Left cardiac atrium (tissue), 4 donors: ENCODE measurements at regions not wholly inside any gene's neighbourhood (a gene's known extent, or its start where the extent isn't known, plus 50 kb on each side); places are given as distances from the start of the nearest gene placed in this dataset.
"Not testable (repeated sequence)": the region's sequence is repeated elsewhere in the genome, so short reads cannot be mapped to it uniquely, and the experiment has no call there.

Experiments used
- ATAC-seq, 2 donors: fragments of 200-7000 bp; cut with Tn5 transposase; one replicate each; pipeline ENCODE4 v1.9.1; 2020; ENCODE audit warnings: mild to moderate bottlenecking in 2 of 2, moderate library complexity in 2 of 2
- DNase-seq: peaks from one replicate; pipeline ENCODE4 v3.0.0-alpha.2; 2020
- intact Hi-C, 2 donors: fragments of 100-400 bp; cut with DNase I; formaldehyde crosslinking; loops; one replicate each; pipeline versions ENCODE4 v1.14.1 to v1.15.1; 2022 to 2023
- donor health status: DM: no; HTN: yes; CAD: no.
- donor health status: DM: no; HTN: yes; CAD: no; lungs with severe emphysema.
- donor health status: DM: yes; HTN: yes; CAD: no.
- donor health status: Dilated cardiomyopathy.

DNA sequence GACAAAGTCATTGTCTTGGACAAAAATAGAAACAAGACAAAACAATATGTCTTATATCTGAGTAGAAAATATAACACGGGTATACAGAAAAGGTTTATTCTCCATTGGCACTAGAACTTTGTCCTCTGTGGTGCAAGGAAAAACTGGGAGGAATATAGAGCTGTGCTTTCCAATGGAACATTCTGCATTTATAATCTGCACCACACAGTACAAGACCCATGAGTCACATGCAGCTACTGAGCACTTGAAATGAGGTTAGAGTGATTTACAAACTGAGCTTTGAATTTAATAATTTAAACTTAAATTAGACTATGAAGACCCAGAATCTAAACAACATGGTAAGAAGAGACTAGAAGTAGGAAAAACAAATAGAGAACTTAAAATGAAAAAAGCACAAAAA, 86.1 kb downstream of the RAP2A start:
- intact Hi-C loops = no loop called here
- no peak for ATAC-seq
- DNase-seq = no peak

DNA sequence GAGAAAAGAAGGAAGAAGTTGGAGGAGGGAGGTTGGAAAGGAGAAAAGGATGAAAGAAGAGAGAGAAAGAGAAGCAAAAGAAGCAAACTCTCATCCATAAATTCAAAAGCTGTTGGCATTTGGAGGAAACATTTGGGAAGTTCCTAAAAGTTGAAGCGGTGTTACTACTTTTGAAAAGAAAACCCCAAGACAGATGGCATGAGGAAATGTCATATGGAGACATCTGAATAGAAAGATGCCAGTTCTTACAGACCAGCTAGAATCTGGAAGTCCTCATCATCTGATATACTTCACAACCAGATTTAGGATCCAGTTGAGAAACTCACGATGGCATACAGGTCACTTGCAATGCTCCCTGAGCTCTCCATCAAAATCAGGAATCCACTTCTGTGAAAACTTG, 86.9 kb downstream of the RAP2A start:
- DNase-seq (no peak), ATAC-seq (no peak)
- intact Hi-C loops = no loop called here

DNA sequence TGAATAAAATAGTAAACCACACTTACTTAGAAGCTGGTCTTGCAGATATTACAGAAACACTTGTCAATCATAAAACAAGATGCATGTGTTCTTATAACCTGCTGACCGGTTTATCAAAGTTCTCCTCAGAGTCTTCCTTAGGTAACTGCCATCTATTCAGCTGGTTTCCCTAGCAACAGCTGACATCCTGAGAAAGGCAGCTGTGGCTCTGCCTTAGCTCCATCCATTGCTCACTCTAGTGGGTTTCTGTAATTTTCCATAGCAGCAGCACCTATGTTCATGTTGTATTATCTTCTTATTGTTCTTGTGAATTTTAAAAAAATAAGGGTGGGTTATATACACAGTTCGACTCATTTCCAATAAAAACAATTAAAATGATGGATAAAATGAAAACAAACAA, 87.8 kb downstream of the RAP2A start:
- no peak for DNase-seq
- no peak for ATAC-seq
- intact Hi-C loops = no loop called here

DNA sequence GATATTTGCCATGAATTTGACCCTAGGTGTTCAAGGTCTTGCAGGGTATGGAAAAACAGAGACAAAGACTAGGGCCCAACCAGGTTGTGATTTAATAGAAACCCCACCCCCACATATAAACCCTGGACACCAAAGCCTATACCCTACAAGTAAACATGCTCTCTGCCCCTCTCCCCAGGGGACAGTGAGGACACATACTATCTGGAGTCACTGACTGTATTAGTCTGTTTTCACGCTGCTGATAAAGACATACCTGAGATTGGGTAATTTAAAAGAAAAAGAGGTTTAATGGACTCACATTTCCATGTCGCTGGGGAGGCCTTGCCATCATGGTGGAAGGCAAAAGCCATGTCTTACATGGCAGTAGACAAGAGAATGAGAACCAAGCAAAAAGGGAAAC, 88.3 kb downstream of the RAP2A start:
- DNase-seq (no peak), ATAC-seq (no peak)
- intact Hi-C loops = no loop called here

DNA sequence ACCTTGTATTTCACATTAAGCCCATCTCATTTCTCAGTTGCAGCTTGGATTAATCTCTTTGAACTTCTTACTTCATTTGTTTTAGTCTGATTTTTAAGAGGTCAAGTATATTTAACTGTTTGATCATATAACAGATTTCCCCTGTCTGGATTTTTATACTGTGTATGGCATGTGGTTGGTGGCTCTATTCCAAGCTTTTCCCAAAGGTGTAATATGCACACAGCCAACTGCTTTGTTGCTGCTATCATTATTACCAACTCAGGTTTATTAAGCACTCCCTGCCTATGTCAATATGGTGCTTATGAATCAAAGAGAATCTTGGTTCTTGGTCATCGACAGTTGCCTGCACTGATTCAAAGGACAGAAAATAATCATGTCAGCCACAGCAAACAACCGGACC, 92.6 kb downstream of the RAP2A start:
- intact Hi-C loops = no loop called here
- ATAC-seq (no peak), DNase-seq (no peak)

DNA sequence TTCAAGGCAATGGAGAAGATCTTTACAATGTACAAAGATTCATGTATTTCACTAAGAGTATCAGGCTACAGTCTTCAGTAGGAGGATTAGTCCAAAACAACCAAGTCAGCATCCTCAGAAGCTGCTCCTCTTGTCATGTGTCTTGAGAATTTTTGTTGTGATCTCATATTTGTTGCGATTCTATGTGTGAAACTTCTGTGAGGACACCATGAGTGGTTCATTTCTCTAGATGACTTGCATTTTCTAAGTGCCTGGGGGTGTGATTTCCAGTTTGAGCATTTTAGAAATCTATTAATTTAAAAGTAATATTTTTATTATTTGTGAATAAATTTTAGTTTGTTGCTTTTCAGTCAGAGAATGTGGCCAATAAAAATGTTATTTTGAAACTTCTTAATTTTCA, 94.5 kb downstream of the RAP2A start:
- no peak for DNase-seq
- ATAC-seq = no peak
- intact Hi-C loops = no loop called here

DNA sequence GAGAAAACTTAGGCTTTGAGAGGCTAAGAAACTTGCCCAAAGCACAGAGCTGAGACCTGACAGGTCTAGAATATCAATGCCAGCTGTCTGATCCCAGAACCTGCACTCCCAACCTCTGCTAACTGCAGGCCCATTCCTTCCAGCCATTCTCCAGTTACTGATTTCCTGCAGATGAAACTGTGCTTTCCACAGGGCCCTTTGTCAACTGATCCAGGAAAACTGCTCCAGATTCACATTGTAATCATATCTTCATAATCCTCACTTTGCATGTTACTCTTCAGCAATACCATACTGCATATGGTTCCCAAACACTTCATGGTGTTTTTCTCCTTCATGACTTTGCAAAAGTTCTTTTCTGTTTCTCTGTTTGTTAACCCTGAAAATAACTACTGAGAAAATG, 100.6 kb downstream of the RAP2A start:
- ATAC-seq (no peak), DNase-seq (no peak)
- intact Hi-C loops = no loop called here

DNA sequence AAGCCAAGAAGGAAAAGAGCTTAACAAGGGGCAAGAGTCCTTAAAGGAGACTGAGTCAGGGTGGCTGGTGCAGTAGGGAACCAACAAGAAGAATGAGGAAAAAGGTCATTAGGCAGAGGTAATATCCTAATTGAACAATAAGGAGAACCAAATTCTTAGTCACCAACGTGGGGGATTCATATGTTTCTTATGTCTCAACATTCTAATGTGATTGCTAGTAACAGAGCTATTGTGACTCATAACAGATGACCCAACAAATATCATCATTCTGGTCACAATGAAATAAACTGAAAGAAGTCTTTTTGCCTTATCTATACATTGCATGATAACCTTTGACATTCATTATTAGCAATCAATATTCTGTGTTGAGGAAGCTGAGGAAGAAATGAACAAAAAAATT, 101.6 kb downstream of the RAP2A start:
- DNase-seq = no peak
- ATAC-seq = no peak
- intact Hi-C loops = no loop called here

DNA sequence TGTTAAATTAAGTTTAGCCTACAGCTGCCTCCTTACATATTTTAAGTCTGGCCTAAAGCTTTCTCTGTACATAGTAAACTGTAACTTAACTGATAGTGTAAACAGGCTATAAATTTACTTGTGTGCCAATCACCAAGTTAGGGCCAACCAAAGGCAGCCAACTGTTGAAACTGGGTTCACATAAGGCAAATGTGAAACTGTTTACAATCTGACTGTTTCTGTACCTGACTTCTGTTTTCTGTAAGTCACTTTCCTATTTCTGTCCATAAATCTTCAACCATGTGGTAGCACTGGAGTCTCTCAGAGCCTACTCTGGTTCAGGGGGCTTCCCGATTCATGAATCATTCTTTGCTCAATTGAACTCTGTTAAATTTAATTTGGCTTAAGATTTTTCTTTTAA, 103.1 kb downstream of the RAP2A start:
- DNase-seq (no peak), ATAC-seq (no peak)
- intact Hi-C loops = no loop called here

DNA sequence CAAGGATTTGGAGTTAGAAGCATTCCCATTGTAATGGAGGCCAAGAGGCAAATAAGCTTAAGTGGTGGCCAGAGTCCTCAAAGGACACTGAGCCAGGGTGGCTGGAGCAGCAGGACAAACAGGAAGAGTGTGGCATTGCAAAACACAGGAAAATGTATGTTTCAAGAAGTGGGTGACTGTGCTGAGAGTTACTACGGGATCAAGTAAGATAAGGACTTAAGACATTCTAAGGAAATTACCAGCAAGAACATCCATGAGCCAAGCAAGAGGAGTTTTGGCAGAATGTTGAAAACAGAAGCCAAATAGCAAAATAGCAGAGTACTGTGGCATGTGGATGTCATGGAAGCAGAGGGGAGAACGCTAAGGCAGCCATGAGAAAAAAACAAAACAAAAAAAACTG, 104.2 kb downstream of the RAP2A start:
- ATAC-seq (peak in 1 of 2 donors; percentile 44), DNase-seq (no peak)
- intact Hi-C loops = no loop called here

DNA sequence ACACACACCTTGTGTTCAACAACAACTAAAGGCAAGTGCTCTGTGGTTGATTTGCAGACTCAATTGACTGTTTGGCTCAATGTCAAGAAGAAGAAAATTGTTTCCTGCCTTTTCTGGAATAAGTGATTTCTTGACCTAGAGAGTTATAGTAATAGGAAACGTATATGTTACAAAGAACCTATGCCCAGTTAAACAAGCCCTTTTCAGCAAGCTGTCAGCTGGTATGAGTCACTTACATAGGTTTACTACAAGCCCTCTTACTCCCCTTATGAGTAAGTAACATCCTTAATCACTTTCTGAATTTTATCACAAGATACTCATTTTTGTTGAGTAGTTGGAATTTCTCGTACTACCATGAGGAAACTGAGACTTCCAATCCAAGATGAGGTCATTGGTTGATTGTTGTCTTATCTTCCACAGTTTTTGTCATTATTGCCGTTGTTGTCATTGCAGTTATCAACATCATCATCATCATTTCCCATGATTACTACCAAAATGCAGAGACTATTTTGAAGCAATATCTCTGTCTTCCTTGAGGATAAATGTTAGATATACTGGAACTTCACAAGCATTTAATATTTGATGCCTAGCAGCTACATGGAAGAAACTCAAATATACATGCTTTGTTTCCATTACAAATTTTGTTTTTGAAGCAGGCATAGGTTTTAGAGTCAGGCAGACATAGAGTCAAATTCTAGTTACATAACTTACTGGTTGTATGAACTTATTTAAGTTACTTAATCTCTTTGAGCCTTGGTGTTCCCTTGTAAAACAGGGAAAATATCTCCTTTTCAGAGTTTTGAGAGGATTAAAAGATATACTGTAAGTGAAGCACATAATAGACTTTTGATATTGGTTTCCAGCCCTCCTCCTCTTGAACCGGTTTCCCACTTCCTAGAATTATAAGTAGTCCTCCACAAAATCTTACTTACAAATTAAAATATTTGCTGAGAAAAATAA, 106.0 kb downstream of the RAP2A start:
- no peak for ATAC-seq
- intact Hi-C loops = no loop called here
- no peak for DNase-seq

DNA sequence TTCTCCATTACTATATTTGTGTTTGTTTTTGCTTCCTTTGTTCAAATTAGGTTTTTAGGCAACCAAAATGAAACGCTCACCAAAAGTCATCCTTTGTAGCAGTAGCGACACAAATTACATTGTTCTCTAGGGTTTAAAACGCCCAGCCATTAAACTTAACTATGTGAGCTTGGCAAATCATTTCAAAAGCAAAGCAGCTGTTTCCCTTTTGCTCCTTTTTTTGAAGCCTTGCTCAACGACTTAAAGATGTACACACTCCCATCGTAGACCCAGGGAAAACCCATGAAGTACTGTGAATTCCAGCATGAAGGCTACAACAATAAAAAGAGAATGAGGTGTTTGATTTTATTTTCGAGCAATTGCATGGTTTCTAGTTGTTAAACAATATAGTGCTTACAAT, 106.7 kb downstream of the RAP2A start:
- intact Hi-C loops = no loop called here
- DNase-seq (no peak), ATAC-seq (no peak)

DNA sequence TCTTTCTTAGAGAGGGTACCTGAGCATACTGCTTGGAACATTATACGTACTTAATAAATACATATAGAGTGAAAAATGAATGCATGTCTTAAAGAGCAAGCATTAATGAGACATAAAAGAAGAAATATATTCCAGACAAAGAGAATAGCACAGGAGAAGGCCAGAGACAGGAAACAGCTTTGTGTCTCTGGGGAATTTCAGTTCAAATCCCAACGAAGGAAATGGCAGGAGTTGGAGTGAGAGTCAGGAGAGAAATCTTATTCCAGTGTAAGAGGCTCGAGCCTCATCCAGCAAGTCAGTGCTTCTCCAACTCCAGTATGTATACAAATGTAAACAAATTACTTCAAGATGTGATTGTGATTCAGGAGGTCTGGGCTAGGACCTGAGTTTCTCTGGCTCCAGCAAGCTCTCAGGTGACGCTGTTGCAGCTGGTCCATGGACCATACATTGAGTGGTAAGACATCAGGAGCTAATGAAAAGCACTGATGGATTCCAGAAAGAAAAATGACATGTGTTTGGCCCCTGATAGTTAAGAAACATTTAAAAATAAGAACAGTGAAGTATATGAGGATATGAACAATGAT, 108.2 kb downstream of the RAP2A start:
- ATAC-seq (no peak), DNase-seq (no peak)
- intact Hi-C loops = no loop called here

DNA sequence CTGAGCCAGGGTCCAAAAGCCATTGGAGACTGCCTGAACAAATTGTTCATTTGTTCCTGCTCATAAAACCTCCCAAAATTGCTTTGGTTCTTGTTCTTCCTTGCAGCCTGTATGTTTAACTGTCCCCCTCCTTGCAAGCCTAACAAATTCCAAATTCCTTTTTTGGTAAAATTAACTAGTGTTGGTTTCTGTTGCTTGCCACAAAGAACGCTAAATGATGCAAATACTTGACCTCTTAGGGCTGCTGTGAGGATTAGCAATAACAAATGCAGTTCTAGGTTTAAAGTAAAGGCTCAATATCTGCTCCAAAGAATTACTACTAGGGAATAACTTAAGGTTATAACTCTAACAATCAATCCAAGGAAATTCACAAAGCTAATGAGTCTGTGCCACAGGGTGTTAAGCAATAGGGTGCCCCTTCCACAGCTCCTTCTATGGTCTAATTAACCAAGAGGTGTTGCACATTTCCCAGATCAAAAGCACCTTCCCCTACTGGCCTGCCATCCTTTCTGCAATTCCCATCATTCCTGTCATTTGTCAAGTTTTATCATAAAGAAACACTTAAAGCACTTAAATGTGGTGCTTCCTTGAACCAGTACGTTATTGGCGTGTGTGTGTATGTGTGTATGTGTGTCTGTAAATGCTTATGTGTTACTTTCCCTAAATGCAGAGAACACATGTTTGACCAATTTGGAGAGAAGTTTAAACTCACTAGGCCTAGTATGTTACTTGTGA, 110.2 kb downstream of the RAP2A start:
- intact Hi-C loops = no loop called here
- DNase-seq (no peak), ATAC-seq (no peak)

DNA sequence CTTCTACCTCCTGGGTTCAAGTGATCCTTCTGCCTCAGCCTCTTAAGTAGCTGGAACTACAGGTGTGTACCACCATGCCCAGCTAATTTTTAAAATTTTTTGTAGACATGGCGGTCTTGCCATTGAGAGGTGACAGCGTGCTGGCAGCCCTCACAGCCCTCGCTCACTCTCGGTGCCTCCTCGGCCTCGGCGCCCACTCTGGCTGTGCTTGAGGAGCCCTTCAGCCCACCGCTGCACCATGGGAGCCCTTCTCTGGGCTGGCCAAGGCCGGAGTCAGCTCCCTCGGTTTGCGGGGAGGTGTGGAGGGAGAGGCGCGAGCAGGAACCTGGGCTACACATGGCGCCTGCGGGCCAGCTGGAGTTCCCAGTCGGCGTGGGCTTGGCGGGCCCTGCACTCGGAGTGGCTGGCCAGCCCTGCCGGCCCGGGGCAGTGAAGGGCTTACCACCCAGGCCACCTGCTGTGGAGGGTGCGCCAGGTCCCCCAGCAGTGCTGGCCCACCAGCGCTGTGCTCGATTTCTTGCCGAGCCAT, 111.1 kb downstream of the RAP2A start:
- ATAC-seq, DNase-seq: not testable (repeated sequence)

DNA sequence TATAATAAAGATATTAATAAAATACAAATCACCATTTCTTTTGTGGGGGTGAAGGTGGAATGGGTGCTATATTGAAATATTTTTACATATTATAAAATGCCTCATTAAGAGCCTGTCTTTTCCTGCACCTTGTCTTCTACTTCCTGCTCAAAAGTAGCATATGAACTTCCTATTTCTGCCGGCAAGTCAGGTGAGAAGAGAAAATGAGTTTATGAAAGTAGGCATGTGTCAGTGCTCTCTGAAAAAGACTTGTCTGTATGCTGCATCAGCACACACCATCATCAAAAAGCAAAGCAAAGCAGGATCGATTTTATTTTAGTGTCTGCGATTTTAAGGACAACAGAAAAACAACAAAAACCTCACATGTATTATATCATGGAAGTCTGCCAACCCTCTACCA, 114.2 kb downstream of the RAP2A start:
- DNase-seq = no peak
- no peak for ATAC-seq
- intact Hi-C loops = no loop called here

More for the DNA sequence above, 111.1 kb downstream of the RAP2A start:
- intact Hi-C loops = not testable (repeated sequence)

DNA sequence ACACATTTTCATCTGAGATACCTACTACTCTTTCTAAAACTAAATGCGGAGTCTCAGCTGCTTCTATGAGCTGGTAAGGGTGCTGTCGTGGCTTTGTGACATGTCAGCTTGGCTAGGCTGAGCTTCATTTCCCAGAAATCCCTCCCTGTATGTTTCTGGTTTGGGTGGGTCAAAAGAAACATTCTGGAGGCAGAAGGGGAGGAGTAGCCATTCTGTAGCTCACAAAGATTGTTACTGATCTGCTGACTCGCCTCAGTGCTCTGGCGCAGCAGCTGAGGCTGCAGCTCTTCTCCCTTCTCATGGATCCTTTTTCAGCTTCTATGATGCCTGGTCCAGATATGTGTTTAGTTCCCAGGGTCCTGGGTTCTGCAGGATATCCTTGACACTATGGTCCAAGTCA, 114.7 kb downstream of the RAP2A start:
- DNase-seq (no peak), ATAC-seq (no peak)
- intact Hi-C loops = no loop called here

DNA sequence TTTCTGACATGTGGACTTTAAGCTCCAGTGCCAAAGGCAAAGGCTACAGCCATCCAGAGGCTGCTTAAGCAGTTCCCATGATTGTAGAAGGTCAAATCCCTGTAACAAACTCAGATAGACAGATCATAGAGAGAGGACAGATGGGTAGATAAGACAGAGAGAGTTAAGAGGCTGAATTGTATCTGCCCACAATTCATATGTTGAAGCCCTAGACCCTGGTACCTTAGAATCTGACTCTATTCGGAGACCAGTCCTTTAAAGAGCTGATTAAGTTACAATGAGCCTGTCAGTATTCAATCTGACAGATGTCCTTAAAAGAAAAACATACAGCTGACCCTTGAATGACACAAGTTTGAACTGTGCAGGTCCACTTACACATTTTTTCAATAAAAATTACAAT, 115.2 kb downstream of the RAP2A start:
- DNase-seq = no peak
- no peak for ATAC-seq
- intact Hi-C loops = no loop called here

DNA sequence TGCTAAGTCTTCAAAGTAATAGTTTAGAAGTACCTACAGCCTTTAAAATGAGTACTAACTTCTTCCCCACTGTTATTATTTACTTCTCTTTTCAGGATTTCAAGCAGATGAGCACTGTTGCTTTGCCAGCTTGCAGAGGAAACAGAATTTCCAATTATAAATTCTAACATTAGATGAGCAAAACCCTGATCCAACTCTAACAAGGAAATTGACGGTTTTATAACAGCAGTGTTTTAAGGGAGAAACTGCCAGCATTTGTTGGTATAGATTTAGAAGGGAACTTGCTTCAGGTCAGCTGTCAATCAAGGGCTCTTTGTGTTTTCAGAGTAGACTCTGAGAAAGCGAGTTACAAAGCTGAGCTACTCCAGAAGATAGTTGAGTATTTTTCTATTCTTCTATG, 120.5 kb downstream of the RAP2A start:
- DNase-seq (no peak), ATAC-seq (no peak)
- intact Hi-C loops = no loop called here

DNA sequence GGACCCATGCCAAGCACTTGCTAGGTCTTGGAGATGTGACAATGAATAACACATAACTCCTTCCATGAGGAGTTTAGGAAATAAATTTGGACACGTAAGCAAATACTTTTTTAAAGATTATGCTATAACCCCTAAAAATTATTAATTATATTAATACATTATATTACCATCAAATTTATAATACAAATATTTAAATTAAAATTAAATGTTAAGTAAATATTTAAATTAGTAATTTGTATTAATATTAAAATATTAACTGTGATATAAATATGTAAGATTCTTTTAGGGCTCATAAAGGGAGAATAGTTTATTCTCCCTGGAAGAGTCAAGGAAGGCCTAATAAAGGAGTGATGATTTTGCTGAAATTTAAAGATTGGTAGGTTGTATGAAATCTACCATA, 121.1 kb downstream of the RAP2A start:
- intact Hi-C loops = no loop called here
- DNase-seq (no peak), ATAC-seq (no peak)
